ENCODE measurements at regions not wholly inside any gene's neighbourhood (a gene's known extent, or its start where the extent isn't known, plus 50 kb on each side); places are given as distances from the start of the nearest gene placed in this dataset.

- intact Hi-C loops (cut with DNase I), result no loop called here
- DNase-seq (no peak), ATAC-seq (no peak)
- WGBS (ENCODE audit: insufficient coverage, low coverage, low lambda C conversion rate, missing lambda C conversion rate), result 84% methylated on average over 6 of the region's 10 CpGs
- Histone ChIP-seq H3K4me3 (no peak overlapping the region), H3K4me1 (peaks cover 0 to 18% (median 6%) of the 10 kb centered on the region in 4 donors), H3K36me3 (no peaks in the 10 kb centered on the region), H3K27me3 (no peaks in the 10 kb centered on the region), H3K27ac (no peak overlapping the region), H3K9me3 (no peaks in the 10 kb centered on the region)
- TF ChIP-seq POLR2A (IDR thresholded peaks at IDR 0.05) (no peak), CTCF (IDR thresholded peaks at IDR 0.05) (no peak)
These were observed 70.5 kb upstream of the PTCH1 start for GRCh38 chr9:95587021-95587964.

DNA sequence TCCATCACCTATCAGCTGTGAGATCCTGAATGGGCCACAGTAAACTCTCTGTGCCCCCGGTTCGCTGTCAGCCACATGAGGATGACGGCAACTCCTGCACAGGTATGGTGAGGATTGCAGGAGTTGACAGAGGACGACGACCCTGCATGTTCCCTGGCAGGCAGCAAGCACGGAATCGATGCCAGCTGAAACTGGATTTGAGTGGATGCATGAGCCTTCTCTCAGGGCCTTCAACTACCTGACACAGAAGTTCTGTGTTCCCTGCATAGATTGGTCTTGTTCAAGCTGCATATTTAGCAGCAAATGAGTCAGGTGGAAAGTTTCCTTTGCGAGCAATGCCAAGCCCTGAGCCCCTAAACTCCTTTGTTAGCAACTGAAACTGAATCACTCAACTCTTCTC is 69.6 kb upstream of the PTCH1 start:
- no peak for TF ChIP-seq POLR2A (IDR thresholded peaks at IDR 0.05)
- no peak for TF ChIP-seq CTCF (IDR thresholded peaks at IDR 0.05)
- intact Hi-C loops (cut with DNase I), result no loop called here
- H3K27me3 ChIP-seq, result no peaks in the 10 kb centered on the region
- peaks cover 0 to 18% (median 6%) of the 10 kb centered on the region in 4 donors for H3K4me1 ChIP-seq
- WGBS (ENCODE audit: insufficient coverage, low coverage, low lambda C conversion rate, missing lambda C conversion rate), result 62% methylated on average over 3 of the region's 8 CpGs
- H3K36me3 ChIP-seq, result no peaks in the 10 kb centered on the region
- H3K27ac ChIP-seq, result no peak overlapping the region
- ATAC-seq (no peak), DNase-seq (no peak)
- H3K4me3 ChIP-seq, result no peak overlapping the region
- no peaks in the 10 kb centered on the region for H3K9me3 ChIP-seq

- Histone ChIP-seq H3K4me1 (peaks cover 0 to 18% (median 6%) of the 10 kb centered on the region in 4 donors), H3K27ac (no peak overlapping the region), H3K9me3 (no peaks in the 10 kb centered on the region), H3K36me3 (no peaks in the 10 kb centered on the region), H3K4me3 (no peak overlapping the region), H3K27me3 (no peaks in the 10 kb centered on the region)
- ATAC-seq, result no peak
- DNase-seq, result no peak
- intact Hi-C loops (cut with DNase I), result no loop called here
- TF ChIP-seq POLR2A (IDR thresholded peaks at IDR 0.05) (no peak), CTCF (IDR thresholded peaks at IDR 0.05) (no peak)
- 88% methylated on average over 9 of the region's 11 CpGs for whole genome bisulfite sequencing (ENCODE audit: insufficient coverage, low coverage, low lambda C conversion rate, missing lambda C conversion rate)
These were observed 69.1 kb upstream of the PTCH1 start for GRCh38 chr9:95585824-95586223.

DNA sequence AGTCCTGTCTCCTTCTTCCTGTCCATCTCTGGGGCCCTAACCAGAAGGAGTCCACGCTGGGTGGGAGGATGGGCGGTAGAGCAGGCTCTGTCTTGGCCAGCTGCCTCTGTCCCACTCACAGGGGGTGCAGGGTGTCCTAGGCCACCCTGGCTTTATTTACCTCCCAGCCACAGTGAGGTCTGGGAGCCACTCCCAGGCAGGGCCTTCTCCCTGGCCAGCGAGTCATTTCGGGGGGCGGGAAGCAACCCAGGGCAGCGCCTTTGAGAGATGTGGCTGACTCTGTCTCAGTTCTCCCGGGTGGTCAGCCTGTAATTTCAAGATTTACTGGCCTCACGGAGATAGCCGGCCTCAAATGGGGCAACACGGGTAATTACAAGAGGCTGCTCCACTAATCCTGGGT is 67.4 kb upstream of the PTCH1 start:
- intact Hi-C loops (cut with DNase I), result no loop called here
- H3K4me3 ChIP-seq, result no peak overlapping the region
- TF ChIP-seq POLR2A (IDR thresholded peaks at IDR 0.05) (no peak), CTCF (IDR thresholded peaks at IDR 0.05) (no peak)
- no peaks in the 10 kb centered on the region for H3K9me3 ChIP-seq
- H3K4me1 ChIP-seq, result peaks cover 0 to 13% (median 4%) of the 10 kb centered on the region in 4 donors
- DNase-seq, result no peak
- H3K27ac ChIP-seq, result no peak overlapping the region
- H3K36me3 ChIP-seq, result no peaks in the 10 kb centered on the region
- no peak for ATAC-seq
- H3K27me3 ChIP-seq, result no peaks in the 10 kb centered on the region
- 46% methylated on average over 3 of the region's 10 CpGs for WGBS (ENCODE audit: insufficient coverage, low coverage, low lambda C conversion rate, missing lambda C conversion rate)

All from right lobe of liver (tissue), 6 donors.